Colonic mucosa (tissue), 4 donors: ENCODE measurements at regions not wholly inside any gene's neighbourhood (a gene's known extent, or its start where the extent isn't known, plus 50 kb on each side); places are given as distances from the start of the nearest gene placed in this dataset.

Experiments used
- DNase-seq: peaks from one replicate; pipeline ENCODE4 v3.0.0-alpha.2; 2020
- H3K27ac ChIP-seq: fragments of 200-600 bp; one replicate; pipeline ENCODE4 v1.8.0; 2021
- H3K27me3 ChIP-seq: fragments of 200-600 bp; one replicate; pipeline ENCODE4 v1.8.0; 2021
- H3K36me3 ChIP-seq: fragments of 200-600 bp; one replicate; pipeline ENCODE4 v1.8.0; 2021
- H3K4me1 ChIP-seq: fragments of 200-600 bp; one replicate; pipeline ENCODE4 v1.8.0; 2021; ENCODE audit warnings: mild to moderate bottlenecking
- H3K4me3 ChIP-seq: fragments of 200-600 bp; one replicate; pipeline ENCODE4 v1.8.0; 2021
- H3K9ac ChIP-seq, 2 donors: one replicate each; pipeline ENCODE4 v1.7.0; 2013; ENCODE audit warnings: control low read depth in 2 of 2, low read depth in 2 of 2, low read length in 2 of 2
- H3K9me3 ChIP-seq: fragments of 200-600 bp; one replicate; pipeline ENCODE4 v1.8.0; 2021
- intact Hi-C: fragments of 100-400 bp; cut with DNase I; formaldehyde crosslinking; loops from one replicate; pipeline ENCODE4 v1.14.1; 2022
- TF ChIP-seq, protein P1 (sequence below): fragments of 200-600 bp; IDR thresholded peaks from one replicate; pipeline ENCODE4 v1.8.0; 2022; ENCODE audit warnings: antibody characterized with exemption, mild to moderate bottlenecking
- donor health status: healthy.
- donor health status: DM: no; HTN: no; CAD: no.
- donor health status: DM: no; HTN: no; CAD: no.

DNA sequence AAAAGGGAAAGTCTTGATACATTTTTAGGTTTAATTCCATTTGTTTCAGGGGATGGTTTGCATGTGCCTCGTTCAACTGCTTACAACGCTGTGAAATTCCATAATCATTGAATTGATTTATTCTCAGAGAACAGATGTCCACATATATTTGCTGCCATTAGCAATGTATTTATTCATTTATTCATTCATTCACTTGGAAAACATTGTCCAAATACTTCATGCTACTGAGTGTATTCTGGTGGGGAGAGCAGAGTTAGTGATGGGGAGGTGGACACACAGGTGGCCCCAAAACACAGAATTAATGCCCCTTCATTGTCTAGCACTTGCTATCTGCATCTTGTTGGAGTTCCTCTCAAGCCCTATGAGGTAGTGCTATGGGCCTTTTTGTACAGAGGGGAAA is 141.2 kb upstream of the PARP11 start:
- Histone ChIP-seq H3K27ac (no peak overlapping the region), H3K36me3 (no peaks in the 10 kb centered on the region), H3K4me1 (no peaks in the 10 kb centered on the region), H3K9ac (no peak overlapping the region), H3K27me3 (no peaks in the 10 kb centered on the region), H3K4me3 (no peak overlapping the region), H3K9me3 (no peaks in the 10 kb centered on the region)
- intact Hi-C loops: no loop called here
- DNase-seq: no peak
- TF ChIP-seq, protein P1, sequence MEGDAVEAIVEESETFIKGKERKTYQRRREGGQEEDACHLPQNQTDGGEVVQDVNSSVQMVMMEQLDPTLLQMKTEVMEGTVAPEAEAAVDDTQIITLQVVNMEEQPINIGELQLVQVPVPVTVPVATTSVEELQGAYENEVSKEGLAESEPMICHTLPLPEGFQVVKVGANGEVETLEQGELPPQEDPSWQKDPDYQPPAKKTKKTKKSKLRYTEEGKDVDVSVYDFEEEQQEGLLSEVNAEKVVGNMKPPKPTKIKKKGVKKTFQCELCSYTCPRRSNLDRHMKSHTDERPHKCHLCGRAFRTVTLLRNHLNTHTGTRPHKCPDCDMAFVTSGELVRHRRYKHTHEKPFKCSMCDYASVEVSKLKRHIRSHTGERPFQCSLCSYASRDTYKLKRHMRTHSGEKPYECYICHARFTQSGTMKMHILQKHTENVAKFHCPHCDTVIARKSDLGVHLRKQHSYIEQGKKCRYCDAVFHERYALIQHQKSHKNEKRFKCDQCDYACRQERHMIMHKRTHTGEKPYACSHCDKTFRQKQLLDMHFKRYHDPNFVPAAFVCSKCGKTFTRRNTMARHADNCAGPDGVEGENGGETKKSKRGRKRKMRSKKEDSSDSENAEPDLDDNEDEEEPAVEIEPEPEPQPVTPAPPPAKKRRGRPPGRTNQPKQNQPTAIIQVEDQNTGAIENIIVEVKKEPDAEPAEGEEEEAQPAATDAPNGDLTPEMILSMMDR: no peak

DNA sequence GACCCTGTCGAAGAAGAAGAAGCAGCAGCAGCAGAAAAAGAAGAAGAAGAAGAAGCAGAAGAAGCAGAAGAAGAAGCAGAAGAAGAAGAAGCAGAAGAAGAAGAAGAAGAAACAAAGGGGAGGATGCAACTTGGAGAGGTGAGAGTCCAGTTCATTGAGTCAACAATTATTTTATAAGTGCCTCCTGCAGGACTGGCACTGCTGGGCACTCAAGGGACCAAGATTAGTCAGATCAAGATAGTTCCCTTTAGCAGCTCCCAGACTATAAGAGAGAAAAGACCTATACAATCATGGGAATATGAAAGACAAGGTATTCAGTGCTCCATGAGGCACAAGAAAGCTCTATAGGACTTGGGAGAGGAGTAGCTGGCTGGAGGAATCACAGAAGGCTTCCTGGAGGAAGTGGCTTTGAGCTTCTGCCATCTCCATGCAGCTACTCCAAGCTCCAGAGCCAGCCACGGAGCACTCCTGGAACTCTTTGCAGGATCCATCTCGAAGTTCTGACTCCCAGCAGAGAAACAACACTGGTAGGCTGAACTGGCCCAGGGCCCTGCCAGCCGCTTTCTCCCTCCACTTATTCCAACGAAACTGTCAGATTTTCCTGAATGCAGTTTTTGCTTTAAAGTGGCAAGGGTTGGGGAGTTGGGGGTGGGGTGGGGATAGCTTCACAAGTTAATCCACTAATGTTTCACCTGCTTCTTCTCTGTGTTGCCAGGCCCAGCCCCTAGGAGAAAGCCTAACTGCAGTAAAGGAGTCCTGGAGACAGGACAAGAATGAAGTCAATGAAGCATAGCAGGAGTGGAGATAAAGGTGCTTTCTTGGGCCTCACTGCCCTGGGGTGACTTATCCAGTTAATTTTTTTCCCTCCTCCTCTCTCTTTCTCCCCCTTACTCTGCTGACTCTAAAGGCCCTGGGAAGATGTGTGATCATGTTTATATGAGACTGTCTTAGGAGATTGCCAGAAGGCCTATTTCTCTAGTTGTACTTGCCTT is 140.1 kb upstream of the PARP11 start:
- TF ChIP-seq, protein P1: no peak
- DNase-seq: no peak
- H3K27ac ChIP-seq: no peak overlapping the region
- intact Hi-C loops: no loop called here
- no peak overlapping the region for H3K9ac ChIP-seq
- H3K36me3 ChIP-seq: no peaks in the 10 kb centered on the region
- no peak overlapping the region for H3K4me3 ChIP-seq
- H3K9me3 ChIP-seq: no peaks in the 10 kb centered on the region
- no peaks in the 10 kb centered on the region for H3K27me3 ChIP-seq
- no peaks in the 10 kb centered on the region for H3K4me1 ChIP-seq

DNA sequence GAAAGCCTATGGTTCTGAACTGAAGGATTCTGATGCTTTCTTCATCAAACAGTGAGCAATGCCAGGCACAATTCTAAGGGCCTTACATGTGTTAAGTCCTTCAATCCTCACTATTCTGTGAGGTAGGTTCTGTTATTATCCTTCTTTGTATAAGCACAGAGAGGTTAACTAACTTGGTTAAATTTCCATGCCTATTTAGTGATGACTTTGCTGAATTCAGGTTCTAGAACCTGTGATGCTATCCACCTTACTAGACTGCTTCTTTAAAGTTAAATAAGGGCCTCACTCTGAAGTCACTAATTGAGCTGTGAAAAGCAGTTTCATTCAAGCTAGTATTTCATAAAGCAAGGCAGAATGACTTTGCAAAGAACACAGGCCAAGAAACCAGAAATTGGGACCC is 138.9 kb upstream of the PARP11 start:
- DNase-seq: no peak
- H3K36me3 ChIP-seq: no peaks in the 10 kb centered on the region
- no peaks in the 10 kb centered on the region for H3K4me1 ChIP-seq
- H3K9me3 ChIP-seq: no peaks in the 10 kb centered on the region
- H3K9ac ChIP-seq: no peak overlapping the region
- H3K27me3 ChIP-seq: no peaks in the 10 kb centered on the region
- no peak overlapping the region for H3K27ac ChIP-seq
- TF ChIP-seq, protein P1: no peak
- H3K4me3 ChIP-seq: no peak overlapping the region
- intact Hi-C loops: no loop called here

DNA sequence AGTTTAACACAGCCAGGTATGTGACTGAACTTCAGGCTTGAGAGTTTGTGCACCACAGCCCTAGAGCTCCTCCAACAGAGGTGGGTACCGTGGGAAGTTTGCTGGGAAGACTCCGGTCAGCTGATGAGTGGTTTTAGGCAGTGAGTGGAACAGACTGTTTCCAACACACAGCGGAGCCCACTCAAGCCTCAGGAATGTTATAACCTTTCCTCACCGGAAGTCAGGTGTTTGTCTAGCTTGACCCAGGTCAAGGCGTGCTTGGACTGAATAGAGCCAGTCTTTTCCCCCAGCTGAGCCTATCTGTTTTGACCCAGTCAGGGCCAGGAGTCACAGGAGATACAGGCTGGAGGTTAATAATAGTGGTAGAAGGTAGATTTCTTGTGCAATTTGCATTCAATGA is 138.4 kb upstream of the PARP11 start:
- H3K4me1 ChIP-seq: no peaks in the 10 kb centered on the region
- H3K36me3 ChIP-seq: no peaks in the 10 kb centered on the region
- H3K4me3 ChIP-seq: no peak overlapping the region
- TF ChIP-seq, protein P1: no peak
- intact Hi-C loops: no loop called here
- DNase-seq: no peak
- no peaks in the 10 kb centered on the region for H3K9me3 ChIP-seq
- H3K9ac ChIP-seq: no peak overlapping the region
- H3K27ac ChIP-seq: no peak overlapping the region
- H3K27me3 ChIP-seq: no peaks in the 10 kb centered on the region

DNA sequence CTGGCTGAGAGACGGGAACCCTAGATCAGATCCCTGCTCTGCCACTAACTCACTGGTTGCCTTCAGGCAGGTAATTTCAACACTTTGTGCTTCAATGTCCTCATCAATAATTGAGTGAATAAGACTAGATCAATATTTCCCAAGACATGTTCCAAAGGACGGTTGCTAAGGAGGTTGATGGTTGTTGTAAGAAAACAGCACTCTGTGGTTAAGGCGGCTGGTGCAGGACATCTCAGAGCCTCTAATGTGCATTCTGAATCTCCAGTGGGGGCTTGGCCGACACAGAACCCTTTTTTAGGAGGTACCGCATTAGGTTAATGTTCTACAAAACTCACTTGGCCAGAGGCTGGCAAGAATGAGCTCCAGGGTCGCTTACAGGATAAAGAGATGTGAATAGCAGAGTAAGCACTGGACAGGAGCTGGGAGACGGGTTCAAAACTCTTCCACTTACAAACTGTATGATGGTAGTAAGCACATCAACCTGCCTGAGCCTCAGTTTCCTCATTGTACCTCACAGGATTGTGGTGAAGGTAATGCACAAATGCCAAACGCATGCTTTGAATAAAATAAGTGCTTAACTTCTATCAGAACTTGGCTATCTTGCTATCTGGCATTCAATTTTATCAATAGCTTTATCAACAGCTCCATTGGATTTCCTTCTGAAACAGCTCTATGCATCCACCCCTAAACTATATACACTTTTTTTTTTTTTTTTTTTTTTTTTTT is 136.9 kb upstream of the PARP11 start:
- intact Hi-C loops: no loop called here
- Histone ChIP-seq H3K27ac (no peak overlapping the region), H3K4me1 (no peaks in the 10 kb centered on the region), H3K9ac (no peak overlapping the region), H3K4me3 (no peak overlapping the region), H3K27me3 (no peaks in the 10 kb centered on the region), H3K9me3 (no peaks in the 10 kb centered on the region), H3K36me3 (no peaks in the 10 kb centered on the region)
- TF ChIP-seq, protein P1: no peak
- DNase-seq: no peak
